NCI-H460 (cell line): ENCODE measurements at regions not wholly inside any gene's neighbourhood (a gene's known extent, or its start where the extent isn't known, plus 50 kb on each side); places are given as distances from the start of the nearest gene placed in this dataset.
"Not testable (repeated sequence)": the region's sequence is repeated elsewhere in the genome, so short reads cannot be mapped to it uniquely, and the experiment has no call there.

Experiments
- DNase-seq: peaks from one replicate; pipeline ENCODE4 v3.0.0-alpha.2; 2016; ENCODE audit warnings: low read depth; ENCODE audit errors: extremely low read depth

DNA sequence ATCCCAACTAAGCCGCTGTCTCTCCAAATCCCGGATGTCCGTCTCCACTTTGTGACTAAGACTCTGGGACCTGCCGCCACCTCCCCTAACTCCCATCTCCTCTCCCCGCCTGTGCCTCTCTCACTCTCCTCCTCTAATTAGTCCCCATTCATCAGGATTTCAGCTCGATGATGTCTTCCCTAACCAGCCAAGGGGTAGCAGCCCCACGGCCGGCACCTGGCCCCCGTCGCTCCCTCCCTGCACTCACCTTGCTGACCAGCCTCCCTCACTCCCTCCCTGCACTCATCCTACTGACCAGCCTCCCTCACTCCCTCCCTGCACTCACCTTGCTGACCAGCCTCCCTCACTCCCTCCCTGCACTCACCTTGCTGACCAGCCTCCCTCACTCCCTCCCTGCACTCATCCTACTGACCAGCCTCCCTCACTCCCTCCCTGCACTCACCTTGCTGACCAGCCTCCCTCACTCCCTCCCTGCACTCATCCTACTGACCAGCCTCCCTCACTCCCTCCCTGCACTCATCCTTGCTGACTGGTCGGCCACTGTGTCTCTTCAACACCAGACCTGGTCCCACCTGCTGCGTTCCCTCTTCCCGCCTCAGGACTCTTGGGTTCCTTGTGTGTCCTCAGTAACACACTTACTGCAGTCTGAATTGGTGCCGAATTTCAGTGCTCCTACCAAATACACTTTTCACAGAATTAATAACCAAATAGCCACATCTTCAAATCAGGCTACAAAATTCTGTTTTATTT lies 179.3 kb upstream of the SALL3 start:
- not testable (repeated sequence) for DNase-seq

DNA sequence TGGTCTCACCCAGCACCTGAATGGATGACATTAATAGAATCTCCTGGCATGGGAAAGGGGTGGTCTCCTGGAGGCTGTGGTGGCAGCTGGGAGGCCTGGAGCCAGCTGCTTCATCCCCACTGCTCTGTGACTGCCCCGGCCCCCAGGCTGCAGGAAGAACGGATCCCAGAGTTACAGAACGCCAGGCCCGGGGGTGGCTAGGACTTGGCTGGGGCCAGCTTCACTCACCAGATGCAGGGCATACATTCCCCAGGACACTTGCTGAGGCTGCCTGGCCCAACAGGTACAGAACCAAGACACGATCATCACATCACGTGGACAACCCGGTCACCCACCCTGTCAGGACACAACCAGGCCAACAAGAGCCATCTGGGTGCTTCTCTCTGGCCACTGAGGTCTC lies 178.6 kb upstream of the SALL3 start:
- no peak for DNase-seq

DNA sequence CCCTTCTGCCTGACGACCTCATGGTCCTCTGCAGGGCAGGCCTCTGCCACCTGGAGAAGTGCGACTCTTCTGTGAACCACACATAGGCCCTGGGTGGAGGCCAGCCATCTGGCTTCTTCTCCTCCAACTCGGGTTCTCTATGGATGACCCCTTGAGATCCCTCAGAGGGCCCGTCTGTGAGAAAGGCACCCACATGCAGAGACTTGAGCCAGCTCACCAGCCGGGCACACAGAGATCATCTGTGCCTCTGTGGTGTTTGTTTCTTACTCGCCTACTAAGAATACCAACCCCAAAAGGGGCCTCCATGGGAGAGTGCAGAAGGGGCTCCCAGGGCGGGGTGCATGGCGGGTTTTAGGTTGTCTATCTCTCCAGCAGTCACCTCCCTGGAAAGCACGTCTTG lies 176.5 kb upstream of the SALL3 start:
- DNase-seq: no peak

DNA sequence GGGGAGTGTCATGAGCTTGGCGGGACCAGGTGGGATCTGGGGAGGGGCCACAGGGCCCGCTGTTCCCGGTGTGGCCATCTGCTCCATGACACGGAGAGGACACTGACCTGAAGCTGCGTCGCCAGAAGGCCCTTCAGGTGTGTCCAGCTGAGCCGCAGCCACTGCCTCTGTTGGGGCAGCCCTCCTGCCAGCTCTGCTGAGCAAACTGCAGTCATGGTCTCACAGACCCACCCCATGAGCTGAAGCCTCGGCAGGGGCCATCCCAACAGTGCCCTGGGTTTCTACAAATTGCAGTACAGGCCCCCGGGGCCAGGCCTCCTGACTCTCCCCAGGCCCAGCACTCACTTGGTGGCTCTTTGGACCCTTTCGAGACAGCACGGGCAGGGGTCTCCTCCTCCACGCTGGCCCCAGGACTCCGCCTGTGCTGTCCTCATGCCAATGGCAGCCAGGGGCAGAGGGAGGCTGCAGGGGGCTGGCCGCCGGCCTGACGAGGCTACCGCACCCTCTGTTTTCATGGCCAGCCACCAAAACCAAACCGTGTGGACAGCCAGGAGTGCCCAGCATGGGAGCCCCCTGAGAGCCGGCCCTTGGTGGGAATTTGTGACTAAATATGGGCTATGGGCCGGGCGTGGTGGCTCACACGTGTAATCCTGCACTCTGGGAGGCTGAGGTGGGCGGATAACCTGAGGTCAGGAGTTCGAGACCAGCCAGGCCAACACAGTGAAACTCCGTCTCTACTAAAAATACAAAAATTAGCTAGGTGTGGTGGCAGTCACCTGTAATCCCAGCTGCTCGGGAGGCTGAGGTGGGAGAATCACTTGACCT lies 175.2 kb upstream of the SALL3 start:
- DNase-seq: no peak

DNA sequence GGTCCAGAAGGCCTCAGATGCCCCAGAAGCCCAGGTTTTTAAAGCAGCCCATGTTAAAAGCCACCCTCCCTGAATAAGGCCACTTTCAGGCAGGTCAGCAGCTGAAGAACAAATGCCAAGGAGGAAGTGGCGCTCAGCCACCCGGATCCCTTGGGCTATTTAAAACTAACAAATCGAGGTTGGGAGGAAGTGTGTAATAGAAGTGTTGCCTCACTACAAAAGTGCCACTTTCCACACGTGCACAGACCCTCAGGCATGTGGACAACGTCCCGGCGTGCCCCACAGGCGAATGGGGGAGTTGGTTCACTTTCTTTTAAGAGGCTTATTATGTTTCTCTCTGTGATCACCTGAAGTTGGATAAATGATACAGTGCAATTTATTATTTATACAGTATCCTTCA lies 173.8 kb upstream of the SALL3 start:
- no peak for DNase-seq

DNA sequence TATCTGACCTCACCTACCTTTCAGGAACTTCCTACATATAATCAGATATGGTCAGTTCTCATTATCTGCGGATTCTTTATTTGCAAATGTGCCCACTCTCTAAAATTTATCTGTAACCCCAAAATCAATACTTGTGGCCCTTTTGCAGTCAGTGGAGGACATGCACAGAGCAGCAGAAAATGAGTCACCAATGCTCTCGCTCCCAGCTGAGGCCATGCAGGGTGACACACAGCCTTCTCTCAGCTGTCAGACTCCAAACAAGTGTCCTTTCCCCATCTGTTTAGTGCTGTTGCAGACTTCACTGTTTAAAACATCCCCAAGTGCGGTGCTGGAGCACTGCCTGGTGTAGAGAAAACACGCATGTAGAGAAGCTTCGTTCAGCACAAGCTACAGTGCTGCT lies 171.9 kb upstream of the SALL3 start:
- DNase-seq: no peak

DNA sequence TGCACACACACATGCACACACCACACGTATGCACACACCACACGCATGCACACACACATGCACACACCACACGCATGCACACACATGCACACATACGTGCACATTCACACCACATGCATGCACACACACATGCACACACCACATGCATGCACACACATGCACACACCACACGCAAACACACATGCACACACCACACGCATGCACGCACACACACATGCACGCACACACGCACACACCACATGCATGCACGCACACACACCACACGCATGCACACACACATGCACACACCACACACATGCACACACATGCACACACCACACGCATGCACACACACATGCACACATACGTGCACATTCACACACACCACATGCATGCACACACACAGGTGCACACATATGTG lies 169.8 kb upstream of the SALL3 start:
- DNase-seq: no peak

DNA sequence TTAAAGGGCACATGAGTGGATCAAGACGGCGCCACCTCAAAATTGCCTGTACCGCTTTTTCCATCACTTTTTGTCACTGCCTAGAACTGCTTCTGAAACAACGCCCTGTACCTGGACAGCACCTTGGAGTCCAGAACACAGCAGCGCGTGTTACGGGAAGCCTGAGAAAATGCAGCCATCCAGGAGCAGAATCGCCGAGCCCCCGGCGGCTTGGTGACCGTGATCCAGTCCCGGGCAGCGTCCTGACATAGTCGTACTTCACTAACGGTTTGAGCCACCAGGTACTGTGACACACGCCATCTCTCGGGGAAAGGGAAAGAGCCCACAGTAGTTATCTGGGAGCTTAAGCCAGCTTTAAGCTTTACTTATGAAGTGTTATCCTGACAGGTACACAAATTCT lies 168.9 kb upstream of the SALL3 start:
- no peak for DNase-seq

DNA sequence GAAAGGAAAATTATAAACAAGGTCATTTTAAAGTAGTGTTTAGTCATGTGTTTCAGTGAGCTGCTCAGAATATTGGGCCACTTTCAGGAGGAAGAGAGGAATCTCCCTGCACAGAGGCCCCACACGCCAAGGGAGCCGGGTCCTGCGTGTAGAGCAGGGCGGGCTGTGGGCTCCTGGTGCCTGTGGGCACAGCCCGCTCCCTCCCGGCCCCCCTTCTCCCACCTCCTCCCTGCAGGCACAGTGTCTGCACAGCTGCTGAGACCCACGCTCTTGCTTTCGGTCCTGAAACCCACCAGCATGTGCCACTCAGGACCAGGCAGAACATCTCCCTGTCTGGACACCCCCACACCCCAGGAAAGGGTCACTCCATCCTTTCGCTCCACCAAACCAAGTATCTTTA lies 167.6 kb upstream of the SALL3 start:
- no peak for DNase-seq

DNA sequence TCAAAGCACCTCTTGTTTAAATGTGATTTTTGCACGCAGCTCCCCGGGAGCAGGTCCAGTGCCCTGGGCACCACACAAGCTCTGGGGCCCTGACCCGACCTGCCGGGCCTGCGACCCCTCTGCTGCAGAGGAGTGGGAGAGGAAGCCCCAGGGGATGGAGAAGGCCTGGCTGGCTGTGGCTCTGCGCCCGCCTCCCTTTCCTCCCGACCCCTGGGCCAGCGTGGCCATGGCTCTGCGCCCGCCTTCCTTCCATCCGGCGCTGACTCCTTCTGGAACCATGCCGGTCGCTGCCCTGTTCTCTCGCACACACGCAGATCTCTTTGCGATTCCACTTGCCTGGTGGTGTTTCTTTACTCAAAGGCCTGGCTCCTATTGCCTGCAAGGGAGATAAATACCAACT lies 166.5 kb upstream of the SALL3 start:
- no peak for DNase-seq

DNA sequence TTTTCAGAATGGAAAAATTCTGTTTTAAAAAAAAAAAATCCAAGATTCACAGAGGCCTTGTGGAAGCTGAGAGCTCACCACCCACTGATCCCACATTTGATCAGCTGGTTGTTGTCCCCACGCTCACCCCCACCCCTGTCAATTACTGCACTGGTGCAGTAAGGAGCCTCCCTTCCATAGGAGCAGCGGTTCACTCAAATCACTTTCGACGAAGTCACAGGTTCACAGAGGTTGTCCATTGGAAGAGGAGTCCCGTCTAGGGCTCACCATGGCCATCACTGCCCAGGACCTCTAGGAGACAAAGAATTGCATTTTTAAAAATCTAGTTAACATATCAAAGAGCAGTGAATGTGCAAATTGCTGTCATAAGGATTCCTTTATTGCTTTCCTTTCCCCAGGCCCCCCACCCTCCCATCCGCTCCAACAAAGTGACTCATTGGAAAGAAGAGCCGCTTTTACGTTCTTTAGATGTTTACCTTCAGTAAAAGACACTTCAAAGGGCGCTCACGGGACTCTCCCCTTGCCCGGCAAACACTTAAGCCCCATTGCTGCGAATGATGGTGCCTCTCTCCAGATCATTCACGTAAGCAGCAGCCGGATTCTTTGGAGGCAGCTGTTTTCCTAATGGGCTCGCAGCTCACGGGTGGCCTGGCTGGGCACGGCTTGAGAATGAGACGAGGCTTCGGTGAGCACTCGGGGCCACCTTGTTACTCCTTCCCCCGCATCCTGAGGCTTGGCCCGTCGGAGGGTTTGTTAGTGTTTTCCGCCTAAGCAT lies 165.5 kb upstream of the SALL3 start:
- no peak for DNase-seq

DNA sequence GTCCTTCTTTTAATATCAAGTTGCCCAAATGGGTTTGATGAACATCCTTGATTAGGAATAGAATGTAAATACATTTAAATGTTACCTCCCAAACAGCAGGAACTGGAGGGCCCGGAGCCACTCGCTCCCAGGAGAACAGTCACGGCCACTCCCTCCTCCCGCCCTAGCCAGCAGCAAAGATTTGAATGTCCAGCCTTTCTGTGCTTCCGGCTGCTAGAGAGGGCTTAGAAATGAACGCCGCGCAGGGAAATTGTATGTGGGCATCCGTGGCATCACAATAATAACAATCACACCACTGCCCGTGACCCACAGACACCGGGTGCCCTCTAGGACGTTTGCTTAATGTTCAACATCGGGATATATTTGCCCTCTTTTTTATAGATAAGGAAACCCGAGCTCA lies 164.9 kb upstream of the SALL3 start:
- no peak for DNase-seq

DNA sequence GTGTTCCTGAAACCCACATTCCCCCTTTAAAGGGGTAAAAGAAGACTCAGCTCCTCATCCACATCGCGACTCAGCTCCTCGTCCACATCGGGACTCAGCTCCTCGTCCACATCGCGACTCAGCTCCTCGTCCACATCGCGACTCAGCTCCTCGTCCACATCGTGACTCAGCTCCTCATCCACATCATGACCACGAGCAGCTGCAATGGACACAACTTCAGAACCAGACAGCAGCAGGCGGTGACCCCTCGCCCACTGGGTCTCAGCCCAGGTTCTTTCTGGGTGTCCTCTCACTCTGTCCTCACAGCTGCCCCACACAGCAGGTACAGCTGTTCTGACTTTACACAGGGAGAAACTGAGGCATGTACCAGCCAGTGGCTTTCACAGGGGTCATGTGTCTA lies 163.5 kb upstream of the SALL3 start:
- no peak for DNase-seq

DNA sequence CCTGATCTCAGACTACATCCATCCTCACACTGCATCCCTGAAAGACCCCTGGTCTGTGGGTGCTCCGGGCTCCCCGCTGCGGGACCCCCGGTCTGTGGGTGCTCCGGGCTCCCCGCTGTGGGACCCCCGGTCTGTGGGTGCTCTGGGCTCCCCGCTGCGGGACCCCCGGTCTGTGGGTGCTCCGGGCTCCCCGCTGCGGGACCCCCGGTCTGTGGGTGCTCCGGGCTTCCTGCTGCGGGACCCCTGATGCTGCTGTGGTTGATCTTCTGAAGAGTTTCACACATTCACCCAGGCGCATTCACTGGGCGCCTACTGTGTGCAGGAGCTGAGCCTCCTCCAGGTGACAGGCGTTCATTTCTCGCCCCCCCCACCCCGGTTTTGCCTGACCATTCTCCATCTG lies 162.7 kb upstream of the SALL3 start:
- DNase-seq: no peak

DNA sequence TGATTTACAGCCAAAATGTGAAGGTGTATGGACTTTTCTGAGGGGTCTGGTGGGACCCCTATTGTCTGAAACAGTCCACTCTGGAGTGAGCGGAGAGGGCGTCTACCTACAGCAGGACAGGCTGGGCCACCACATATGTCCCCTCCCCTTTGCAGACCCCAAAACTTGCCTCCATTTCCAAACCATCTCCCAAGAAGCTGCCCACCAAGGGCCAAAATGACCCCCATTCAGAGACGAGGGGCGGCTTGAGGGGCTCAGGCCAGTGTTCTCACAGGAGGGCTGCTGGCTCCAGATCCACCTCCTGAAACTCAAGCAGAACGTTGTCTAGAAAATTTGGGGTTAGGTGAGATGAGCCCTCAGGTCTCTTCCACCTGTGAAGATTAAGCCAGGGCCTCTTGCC lies 161.1 kb upstream of the SALL3 start:
- no peak for DNase-seq

DNA sequence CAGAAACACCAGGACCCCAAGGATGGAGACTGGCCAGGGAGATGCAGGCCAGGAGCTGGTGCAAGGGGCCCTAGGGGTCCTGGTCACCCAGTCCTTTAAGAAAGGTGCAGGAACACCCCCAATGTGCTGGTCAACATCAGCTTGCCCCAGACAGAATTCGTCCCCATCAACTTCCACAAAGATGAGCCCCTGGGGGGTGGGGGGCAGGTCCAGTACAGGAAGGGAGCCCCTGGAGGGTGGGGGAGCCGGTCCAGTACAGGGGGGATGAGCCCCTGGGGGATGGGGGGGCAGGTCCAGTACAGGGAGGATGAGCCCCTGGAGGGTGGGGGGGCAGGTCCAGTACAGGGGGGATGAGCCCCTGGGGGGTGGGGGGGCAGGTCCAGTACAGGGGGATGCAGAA lies 160.7 kb upstream of the SALL3 start:
- DNase-seq: no peak

DNA sequence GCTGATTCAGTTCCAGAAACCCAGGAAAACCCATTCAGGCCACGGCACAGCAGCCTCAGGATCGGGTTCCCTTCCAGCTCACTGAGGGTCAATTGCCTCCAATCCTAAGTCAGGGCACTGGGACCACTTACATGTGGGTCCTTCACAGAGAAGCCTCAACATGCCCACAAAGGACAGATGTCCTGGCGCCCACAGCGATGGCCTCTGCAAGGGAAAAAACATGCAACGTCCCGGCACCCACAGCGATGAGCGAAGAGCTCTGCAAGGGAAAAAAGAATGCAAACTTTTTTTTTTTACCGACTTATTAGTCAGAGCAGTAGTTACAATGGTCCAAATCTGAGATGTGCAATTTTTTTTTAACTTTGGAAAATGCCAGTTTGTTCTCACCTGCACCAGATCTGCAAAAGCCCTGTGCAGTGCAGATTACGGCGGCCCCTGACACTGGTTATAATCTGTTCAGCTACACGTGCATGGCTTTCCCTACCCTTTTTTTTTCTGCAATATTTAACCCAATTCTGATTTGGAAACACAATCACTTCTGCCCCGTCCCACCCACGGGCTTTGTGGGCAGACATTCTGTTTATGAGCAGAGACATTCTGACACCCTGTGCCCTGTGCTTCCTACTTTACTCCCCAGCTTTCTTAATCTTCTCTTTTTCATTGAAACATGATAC lies 159.3 kb upstream of the SALL3 start:
- DNase-seq: no peak

DNA sequence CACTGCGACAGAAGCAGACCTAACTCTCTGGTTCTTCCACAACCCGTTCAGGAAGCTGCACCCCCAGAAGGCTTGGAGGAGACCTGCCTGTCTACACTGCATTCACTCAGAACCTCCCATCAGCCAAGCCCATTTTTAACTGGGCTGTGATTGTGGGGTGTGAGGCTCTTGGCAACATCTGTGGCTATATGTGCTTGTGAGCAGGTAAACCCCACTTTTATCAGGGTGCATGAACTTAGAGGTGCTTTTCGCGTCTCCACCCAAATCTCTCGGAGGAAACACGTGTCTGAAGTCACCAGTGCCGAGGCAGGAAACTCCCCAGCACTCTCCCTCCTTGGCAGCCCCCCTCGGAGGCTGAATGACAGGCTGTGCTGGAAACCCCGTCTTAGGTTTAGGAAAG lies 158.2 kb upstream of the SALL3 start:
- DNase-seq: no peak

DNA sequence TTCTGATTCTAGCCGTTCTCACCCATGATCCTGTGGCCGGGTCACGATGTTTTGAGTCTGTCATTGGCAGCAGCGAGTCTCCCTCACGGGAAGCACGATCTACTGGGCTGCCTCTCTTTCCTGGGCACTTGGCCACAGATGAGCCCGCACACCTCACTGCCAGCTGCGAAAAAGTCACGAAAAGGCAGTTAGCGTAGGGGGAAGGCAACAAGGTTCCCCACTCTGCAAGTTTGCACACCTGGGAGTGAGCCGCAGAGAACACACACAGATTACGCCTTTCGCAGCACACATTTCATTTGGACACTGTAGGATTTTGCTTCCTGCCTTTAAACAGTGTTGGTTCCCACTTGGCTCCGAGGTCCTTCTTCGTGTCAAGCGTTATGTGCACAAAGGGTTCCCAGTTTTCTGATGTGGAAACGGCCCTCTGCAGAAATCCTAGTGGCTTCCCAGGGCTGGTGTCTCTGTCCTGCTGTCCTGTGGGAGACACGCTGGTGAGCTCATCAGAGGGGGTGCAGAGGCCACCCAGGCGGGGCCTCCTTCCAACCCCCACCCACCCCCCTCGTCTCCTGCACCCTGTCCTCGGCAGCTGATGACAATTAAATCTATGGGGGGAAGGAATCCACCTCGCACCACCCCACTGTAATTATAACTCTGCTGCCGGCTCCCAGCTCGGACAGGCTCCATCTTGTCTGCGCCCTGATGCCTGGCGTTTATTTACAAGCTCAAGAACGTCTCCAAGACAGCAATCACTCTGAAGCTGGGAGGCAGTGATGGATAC lies 157.3 kb upstream of the SALL3 start:
- no peak for DNase-seq

DNA sequence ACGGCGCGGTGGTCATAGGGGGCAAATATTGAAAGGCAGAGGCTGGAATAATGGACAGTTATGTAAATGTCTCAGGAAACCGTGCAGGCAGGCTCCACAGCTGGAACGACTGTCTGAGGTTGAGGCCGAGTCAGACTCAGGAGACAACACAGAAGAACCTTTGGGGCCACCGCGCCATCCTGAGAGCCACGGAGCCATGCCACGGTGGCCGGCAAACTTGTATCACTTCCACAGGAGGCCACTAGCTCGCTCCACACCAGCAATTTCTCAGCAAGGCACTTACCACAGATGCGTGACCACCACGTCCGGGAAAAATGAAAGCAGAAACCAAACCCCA lies 156.7 kb upstream of the SALL3 start:
- DNase-seq: no peak
